Kidney capillary endothelial cell (primary cell): ENCODE measurements at regions not wholly inside any gene's neighbourhood (a gene's known extent, or its start where the extent isn't known, plus 50 kb on each side); places are given as distances from the start of the nearest gene placed in this dataset.

Experiments
- DNase-seq: peaks from one replicate; pipeline ENCODE4 v3.0.0-alpha.2; 2018; ENCODE audit warnings: low spot score

DNA sequence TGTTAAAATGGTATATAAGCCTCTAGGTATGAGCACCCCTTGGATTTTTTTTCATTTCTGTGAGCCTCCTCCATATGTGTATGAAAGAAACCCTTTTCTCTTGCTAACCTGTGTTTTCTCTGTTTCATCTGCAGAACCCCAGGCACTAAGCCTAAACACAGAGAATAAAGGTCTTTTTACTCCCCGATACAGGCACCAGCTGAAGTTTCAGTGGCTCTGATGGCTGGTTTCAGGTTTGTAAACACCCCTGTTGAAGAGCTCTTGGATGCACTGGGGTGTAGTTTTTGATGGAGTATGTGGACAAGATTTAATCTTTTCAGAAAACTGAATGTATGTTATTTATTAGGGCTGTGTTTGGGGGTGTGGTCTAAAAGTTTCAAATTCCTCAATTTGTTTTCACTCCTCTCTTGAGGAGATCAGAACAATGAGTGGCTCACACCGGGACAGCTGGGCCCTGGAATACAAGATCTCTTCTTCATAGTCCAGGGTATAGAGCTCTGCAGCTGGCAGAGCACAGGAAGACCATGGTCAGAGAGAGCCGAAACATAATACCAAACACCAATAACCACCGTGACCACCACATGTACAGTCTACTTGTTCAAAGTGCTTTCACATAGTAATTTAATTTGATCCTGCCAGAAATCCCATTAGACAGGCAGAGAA is 50.2 kb upstream of the VTCN1 start:
- no peak for DNase-seq
